Dendritic cell treated with granulocyte-macrophage colony-stimulating factor and Interleukin-4, amounts not matched to agents 40 ng/mL and 50 ng/mL, for 4 days (primary cell): ENCODE measurements at regions not wholly inside any gene's neighbourhood (a gene's known extent, or its start where the extent isn't known, plus 50 kb on each side); places are given as distances from the start of the nearest gene placed in this dataset.

ENCODE experiments used
- H3K27ac Mint-ChIP-seq: one replicate; pipeline ENCODE4 v1.8.0; 2022; ENCODE audit warnings: mild to moderate bottlenecking, mixed read lengths
- H3K27me3 Mint-ChIP-seq: one replicate; pipeline ENCODE4 v1.8.0; 2022; ENCODE audit warnings: mild to moderate bottlenecking, mixed read lengths
- H3K36me3 Mint-ChIP-seq: one replicate; pipeline ENCODE4 v1.8.0; 2022; ENCODE audit warnings: low read depth, mixed read lengths
- H3K4me1 Mint-ChIP-seq: one replicate; pipeline ENCODE4 v1.8.0; 2022; ENCODE audit warnings: low read depth, mixed read lengths
- H3K4me3 Mint-ChIP-seq: one replicate; pipeline ENCODE4 v1.8.0; 2022; ENCODE audit warnings: mild to moderate bottlenecking, moderate library complexity, mixed read lengths
- H3K9me3 Mint-ChIP-seq: one replicate; pipeline ENCODE4 v1.8.0; 2022; ENCODE audit warnings: mixed read lengths
- intact Hi-C: fragments of 100-400 bp; cut with micrococcal nuclease; formaldehyde crosslinking; loops from one replicate; pipeline ENCODE4 v1.15.0; 2022

- no peak overlapping the region for H3K4me3 Mint-ChIP-seq
- peaks cover 3% of the 10 kb centered on the region for H3K9me3 Mint-ChIP-seq
- H3K36me3 Mint-ChIP-seq: no peaks in the 10 kb centered on the region
Measured at GRCh38 chr5:98499892-98500291, 273.6 kb upstream of the RGMB start.

GRCh38 chr5:98500811-98501210 lies 272.7 kb upstream of the RGMB start:
- H3K27me3 Mint-ChIP-seq: no peaks in the 10 kb centered on the region
- intact Hi-C loops: no loop called here
- H3K9me3 Mint-ChIP-seq: no peaks in the 10 kb centered on the region
- H3K4me1 Mint-ChIP-seq: no peaks in the 10 kb centered on the region
- no peak overlapping the region for H3K4me3 Mint-ChIP-seq
- H3K27ac Mint-ChIP-seq: no peak overlapping the region
- H3K36me3 Mint-ChIP-seq: no peaks in the 10 kb centered on the region

More at GRCh38 chr5:98499892-98500291, 273.6 kb upstream of the RGMB start:
- Mint-ChIP-seq H3K4me1 (no peaks in the 10 kb centered on the region), H3K27ac (no peak overlapping the region), H3K27me3 (no peaks in the 10 kb centered on the region)
- intact Hi-C loops: no loop called here

GRCh38 chr5:98503616-98504015 lies 269.8 kb upstream of the RGMB start:
- intact Hi-C loops: no loop called here
- no peak overlapping the region for H3K4me3 Mint-ChIP-seq
- H3K27me3 Mint-ChIP-seq: no peaks in the 10 kb centered on the region
- no peaks in the 10 kb centered on the region for H3K4me1 Mint-ChIP-seq
- no peak overlapping the region for H3K27ac Mint-ChIP-seq
- no peaks in the 10 kb centered on the region for H3K36me3 Mint-ChIP-seq
- H3K9me3 Mint-ChIP-seq: no peaks in the 10 kb centered on the region

- H3K4me3 Mint-ChIP-seq: no peak overlapping the region
- H3K9me3 Mint-ChIP-seq: no peaks in the 10 kb centered on the region
- intact Hi-C loops: no loop called here
- no peaks in the 10 kb centered on the region for H3K27me3 Mint-ChIP-seq
- no peak overlapping the region for H3K27ac Mint-ChIP-seq
- no peaks in the 10 kb centered on the region for H3K36me3 Mint-ChIP-seq
- H3K4me1 Mint-ChIP-seq: no peaks in the 10 kb centered on the region
Measured at GRCh38 chr5:98504505-98504904, 269.0 kb upstream of the RGMB start.

GRCh38 chr5:98510143-98510985 lies 263.1 kb upstream of the RGMB start:
- no peaks in the 10 kb centered on the region for H3K4me1 Mint-ChIP-seq
- H3K36me3 Mint-ChIP-seq: no peaks in the 10 kb centered on the region
- no peak overlapping the region for H3K4me3 Mint-ChIP-seq
- no peak overlapping the region for H3K27ac Mint-ChIP-seq
- intact Hi-C loops: no loop called here
- H3K9me3 Mint-ChIP-seq: no peaks in the 10 kb centered on the region
- H3K27me3 Mint-ChIP-seq: no peaks in the 10 kb centered on the region

- Mint-ChIP-seq H3K4me3 (no peak overlapping the region), H3K4me1 (no peaks in the 10 kb centered on the region), H3K36me3 (no peaks in the 10 kb centered on the region), H3K9me3 (no peaks in the 10 kb centered on the region), H3K27me3 (no peaks in the 10 kb centered on the region), H3K27ac (no peak overlapping the region)
- intact Hi-C loops: no loop called here
Measured at GRCh38 chr5:98513380-98513779, 260.1 kb upstream of the RGMB start.

- no peaks in the 10 kb centered on the region for H3K27me3 Mint-ChIP-seq
- H3K4me3 Mint-ChIP-seq: no peak overlapping the region
- H3K9me3 Mint-ChIP-seq: no peaks in the 10 kb centered on the region
- intact Hi-C loops: no loop called here
- no peaks in the 10 kb centered on the region for H3K4me1 Mint-ChIP-seq
- no peak overlapping the region for H3K27ac Mint-ChIP-seq
- H3K36me3 Mint-ChIP-seq: no peaks in the 10 kb centered on the region
Measured at GRCh38 chr5:98514215-98514614, 259.2 kb upstream of the RGMB start.

- H3K36me3 Mint-ChIP-seq: no peaks in the 10 kb centered on the region
- intact Hi-C loops: no loop called here
- H3K27ac Mint-ChIP-seq: no peak overlapping the region
- H3K4me1 Mint-ChIP-seq: no peaks in the 10 kb centered on the region
- no peaks in the 10 kb centered on the region for H3K27me3 Mint-ChIP-seq
- no peaks in the 10 kb centered on the region for H3K9me3 Mint-ChIP-seq
- no peak overlapping the region for H3K4me3 Mint-ChIP-seq
Measured at GRCh38 chr5:98516701-98517100, 256.8 kb upstream of the RGMB start.

GRCh38 chr5:98517560-98518366 lies 255.7 kb upstream of the RGMB start:
- H3K4me1 Mint-ChIP-seq: no peaks in the 10 kb centered on the region
- no peaks in the 10 kb centered on the region for H3K36me3 Mint-ChIP-seq
- H3K9me3 Mint-ChIP-seq: no peaks in the 10 kb centered on the region
- intact Hi-C loops: no loop called here
- no peak overlapping the region for H3K4me3 Mint-ChIP-seq
- H3K27ac Mint-ChIP-seq: no peak overlapping the region
- H3K27me3 Mint-ChIP-seq: no peaks in the 10 kb centered on the region

- H3K4me3 Mint-ChIP-seq: no peak overlapping the region
- intact Hi-C loops: no loop called here
- no peaks in the 10 kb centered on the region for H3K36me3 Mint-ChIP-seq
- H3K27ac Mint-ChIP-seq: no peak overlapping the region
- no peaks in the 10 kb centered on the region for H3K4me1 Mint-ChIP-seq
- no peaks in the 10 kb centered on the region for H3K9me3 Mint-ChIP-seq
- no peaks in the 10 kb centered on the region for H3K27me3 Mint-ChIP-seq
Measured at GRCh38 chr5:98518754-98519153, 254.7 kb upstream of the RGMB start.

GRCh38 chr5:98519571-98519970 lies 253.9 kb upstream of the RGMB start:
- intact Hi-C loops: no loop called here
- H3K27me3 Mint-ChIP-seq: no peaks in the 10 kb centered on the region
- H3K4me3 Mint-ChIP-seq: no peak overlapping the region
- no peaks in the 10 kb centered on the region for H3K9me3 Mint-ChIP-seq
- no peak overlapping the region for H3K27ac Mint-ChIP-seq
- H3K36me3 Mint-ChIP-seq: no peaks in the 10 kb centered on the region
- no peaks in the 10 kb centered on the region for H3K4me1 Mint-ChIP-seq

GRCh38 chr5:98521821-98522220 lies 251.6 kb upstream of the RGMB start:
- Mint-ChIP-seq H3K9me3 (no peaks in the 10 kb centered on the region), H3K4me1 (no peaks in the 10 kb centered on the region), H3K4me3 (no peak overlapping the region), H3K36me3 (no peaks in the 10 kb centered on the region), H3K27me3 (no peaks in the 10 kb centered on the region), H3K27ac (no peak overlapping the region)
- intact Hi-C loops: no loop called here

GRCh38 chr5:98524773-98525172 lies 248.7 kb upstream of the RGMB start:
- H3K27ac Mint-ChIP-seq: no peak overlapping the region
- intact Hi-C loops: no loop called here
- no peaks in the 10 kb centered on the region for H3K27me3 Mint-ChIP-seq
- no peaks in the 10 kb centered on the region for H3K9me3 Mint-ChIP-seq
- H3K36me3 Mint-ChIP-seq: no peaks in the 10 kb centered on the region
- H3K4me3 Mint-ChIP-seq: no peak overlapping the region
- H3K4me1 Mint-ChIP-seq: no peaks in the 10 kb centered on the region

- Mint-ChIP-seq H3K4me1 (no peaks in the 10 kb centered on the region), H3K4me3 (no peak overlapping the region), H3K36me3 (no peaks in the 10 kb centered on the region), H3K27me3 (no peaks in the 10 kb centered on the region), H3K9me3 (no peaks in the 10 kb centered on the region), H3K27ac (no peak overlapping the region)
- intact Hi-C loops: no loop called here
Measured at GRCh38 chr5:98527846-98528245, 245.6 kb upstream of the RGMB start.
